HCT116 (cell line): ENCODE measurements at regions not wholly inside any gene's neighbourhood (a gene's known extent, or its start where the extent isn't known, plus 50 kb on each side); places are given as distances from the start of the nearest gene placed in this dataset.
"Not testable (repeated sequence)": the region's sequence is repeated elsewhere in the genome, so short reads cannot be mapped to it uniquely, and the experiment has no call there.

Experiments
- ATAC-seq: fragments of 200-7000 bp; cut with Tn5 transposase; 2 replicates; pipeline ENCODE4 v1.9.1; 2020; ENCODE audit warnings: mild to moderate bottlenecking, moderate library complexity
- BruUV-seq: library from RNA; stranded (reverse); fragments of 400-500 nt; replicated peaks from 2 replicates; lab custom pipeline; 2021; lab: Mats Ljungman, UMichigan
- CTCF ChIA-PET: fragments of 300-600 bp; sonication (Branson Sonifier 250); formaldehyde crosslinking; loops from one replicate; lab custom pipeline; 2021; ENCODE audit warnings: antibody characterized with exemption; lab: Charles Lee
- POLR2A ChIA-PET: fragments of 300-600, 350-600 bp; sonication (Branson Sonifier 250); formaldehyde crosslinking; loops from one replicate; lab custom pipeline; 2021; ENCODE audit warnings: antibody characterized with exemption; lab: Charles Lee
- RAD21 ChIA-PET, 2 experiments: fragments of 300-600 bp; sonication (Branson Sonifier 250); formaldehyde crosslinking; loops; one replicate each; lab custom pipeline; 2023; ENCODE audit warnings: low total read pairs in 2 of 2; ENCODE audit not compliant: uncharacterized antibody in 2 of 2, unreplicated experiment in 2 of 2, low non-redundant PET in 1 of 2; lab: Charles Lee
- DNase-seq: peaks from one replicate; pipeline ENCODE4 v3.0.0-alpha.2; 2010; ENCODE audit warnings: low read depth, low spot score
- H2AFZ ChIP-seq: fragments of 200-600 bp; shearing (Covaris generic), sonication (generic); 2 replicates; pipeline ENCODE4 v1.6.1; 2017; ENCODE audit warnings: low read depth, mixed run types, mixed read lengths, antibody characterized with exemption, low read length; ENCODE audit not compliant: poor library complexity, severe bottlenecking
- H3K27ac ChIP-seq: 2 replicates; pipeline ENCODE4 v1.5.1; 2012; ENCODE audit warnings: low read depth, low read length
- H3K27me3 ChIP-seq: fragments of 200-600 bp; sonication (generic); 2 replicates; pipeline ENCODE4 v1.6.1; 2016; ENCODE audit warnings: mixed run types, low read length, mixed read lengths; ENCODE audit not compliant: insufficient read depth
- H3K36me3 ChIP-seq, 2 experiments: fragments of 200-500 bp in 1 of 2; fragments of 200-600 bp in 1 of 2; sonication (Bioruptor generic) in 1 of 2; sonication (generic) in 1 of 2; 2 replicates each; pipeline versions ENCODE4 v1.5.1 to v1.6.1; 2014 to 2016; ENCODE audit warnings: low read length in 2 of 2, inconsistent platforms in 1 of 2, mixed read lengths in 1 of 2, mixed run types in 1 of 2; ENCODE audit not compliant: insufficient read depth in 2 of 2, control insufficient read depth in 1 of 2
- H3K4me1 ChIP-seq, 2 experiments: fragments of 200-600 bp in 1 of 2; sonication (generic) in 1 of 2; 2 replicates each; pipeline versions ENCODE4 v1.5.1 to v1.6.1; 2012 to 2017; ENCODE audit warnings: low read length in 2 of 2, inconsistent platforms in 1 of 2, mild to moderate bottlenecking in 1 of 2, mixed read lengths in 1 of 2, mixed run types in 1 of 2, moderate library complexity in 1 of 2; ENCODE audit not compliant: insufficient read depth in 2 of 2, control insufficient read depth in 1 of 2
- H3K4me2 ChIP-seq: fragments of 200-600 bp; sonication (generic); 2 replicates; pipeline ENCODE4 v1.6.1; 2017; ENCODE audit warnings: mixed run types, low read length, mixed read lengths
- H3K4me3 ChIP-seq, 2 experiments: fragments of 200-600 bp in 1 of 2; sonication (generic) in 1 of 2; replicated peaks in 1 of 2; 2 replicates each; pipeline ENCODE4 v1.5.1; 2011 to 2016; ENCODE audit warnings: low read length in 2 of 2, control low read depth in 1 of 2, low read depth in 1 of 2, mild to moderate bottlenecking in 1 of 2, mixed read lengths in 1 of 2, mixed run types in 1 of 2
- H3K79me2 ChIP-seq: fragments of 200-600 bp; sonication (generic); 2 replicates; pipeline ENCODE4 v1.6.1; 2017; ENCODE audit warnings: mild to moderate bottlenecking, mixed run types, low read length, moderate library complexity, mixed read lengths; ENCODE audit not compliant: insufficient read depth
- H3K9ac ChIP-seq: fragments of 200-600 bp; sonication (generic); 2 replicates; pipeline ENCODE4 v1.6.1; 2016; ENCODE audit warnings: low read length, mixed read lengths
- H3K9me2 ChIP-seq: fragments of 200-600 bp; sonication (generic), shearing (Covaris generic); 2 replicates; pipeline ENCODE4 v1.6.1; 2017; ENCODE audit warnings: mixed run types, mild to moderate bottlenecking, moderate library complexity; ENCODE audit not compliant: insufficient read depth
- H3K9me3 ChIP-seq, 2 experiments: fragments of 200-500 bp in 1 of 2; fragments of 200-600 bp in 1 of 2; sonication (Bioruptor generic) in 1 of 2; sonication (generic) in 1 of 2; 2 replicates each; pipeline ENCODE4 v1.6.1; 2014 to 2017; ENCODE audit warnings: low read length in 2 of 2, mixed read lengths in 2 of 2, inconsistent platforms in 1 of 2, low read depth in 1 of 2, mild to moderate bottlenecking in 1 of 2, mixed run types in 1 of 2, moderate library complexity in 1 of 2; ENCODE audit not compliant: control insufficient read depth in 1 of 2, insufficient read depth in 1 of 2
- H4K20me1 ChIP-seq: fragments of 200-600 bp; sonication (generic), shearing (Covaris generic); 2 replicates; pipeline ENCODE4 v1.6.1; 2017; ENCODE audit warnings: mixed run types, mild to moderate bottlenecking, moderate library complexity; ENCODE audit not compliant: insufficient read depth
- ATF3 ChIP-seq: IDR thresholded peaks from 2 replicates; pipeline ENCODE4 v1.6.1; 2012
- CEBPB ChIP-seq: IDR thresholded peaks from 2 replicates; pipeline ENCODE4 v1.6.1; 2012; ENCODE audit warnings: low read depth
- ELF1 ChIP-seq: IDR thresholded peaks from 2 replicates; pipeline ENCODE4 v1.6.1; 2012; ENCODE audit warnings: low read depth, borderline replicate concordance
- EZH2 ChIP-seq: fragments of 200-600 bp; sonication (generic); IDR thresholded peaks from 2 replicates; pipeline ENCODE4 v1.6.1; 2017; ENCODE audit warnings: antibody characterized with exemption, mixed run types
- EZH2phosphoT487 ChIP-seq: fragments of 200-600 bp; IDR thresholded peaks from 2 replicates; pipeline ENCODE4 v1.6.1; 2018; ENCODE audit warnings: antibody characterized with exemption, borderline replicate concordance
- MAX ChIP-seq: IDR thresholded peaks from 2 replicates; pipeline ENCODE4 v1.6.1; 2012
- REST ChIP-seq: IDR thresholded peaks from 2 replicates; pipeline ENCODE4 v1.6.1; 2012; ENCODE audit warnings: low read depth
- SP1 ChIP-seq: IDR thresholded peaks from 2 replicates; pipeline ENCODE4 v1.6.1; 2012; ENCODE audit warnings: low read depth
- ZFX ChIP-seq: fragments of 450-650 bp; IDR thresholded peaks from 2 replicates; pipeline ENCODE4 v1.6.1; 2017
- intact Hi-C: fragments of 100-400 bp; cut with micrococcal nuclease; formaldehyde crosslinking; loops from 2 replicates; pipeline ENCODE4 v1.10.0; 2022

- no TSS peak for BruUV-seq
- no peaks in the 10 kb centered on the region for H3K36me3 ChIP-seq
- intact Hi-C loops = no loop called here
- peaks cover 0 to 3% of the 10 kb centered on the region in 2 experiments; a peak in 1 of 4 replicates for H3K9me3 ChIP-seq
- ATAC-seq (no peak), DNase-seq (no peak)
- no peaks in the 10 kb centered on the region for H3K79me2 ChIP-seq
- H3K4me1 ChIP-seq = no peaks in the 10 kb centered on the region
- peaks cover 33% of the 10 kb centered on the region for H3K27me3 ChIP-seq
- POLR2A ChIA-PET = no interaction called here
- H3K4me3 ChIP-seq = no peak overlapping the region
- no peaks in the 10 kb centered on the region for H3K9me2 ChIP-seq
- no peak overlapping the region for H2AFZ ChIP-seq
- H4K20me1 ChIP-seq = no peaks in the 10 kb centered on the region
- H3K4me2 ChIP-seq = no peak overlapping the region
- RAD21 ChIA-PET = no interaction called here
- no peak overlapping the region for H3K27ac ChIP-seq
- no peak overlapping the region for H3K9ac ChIP-seq
- TF ChIP-seq SP1 (no peak), EZH2 (no peak), ATF3 (no peak), MAX (no peak), EZH2phosphoT487 (no peak), ELF1 (no peak), CEBPB (no peak), REST (no peak), ZFX (no peak)
- CTCF ChIA-PET = no interaction called here
Observed at GRCh38 chr15:69679623-69680228, 227.1 kb downstream of the RPLP1 start.

GRCh38 chr15:69684823-69685222, 232.2 kb downstream of the RPLP1 start:
- H3K27ac ChIP-seq, BruUV-seq, H2AFZ ChIP-seq, H3K9ac ChIP-seq, POLR2A ChIA-PET, H3K27me3 ChIP-seq, H3K9me2 ChIP-seq, RAD21 ChIA-PET, ATAC-seq, H3K36me3 ChIP-seq, DNase-seq, CTCF ChIA-PET, H3K4me3 ChIP-seq, H3K79me2 ChIP-seq, H4K20me1 ChIP-seq, H3K4me2 ChIP-seq, intact Hi-C loops, H3K4me1 ChIP-seq: not testable (repeated sequence)
- peaks cover 4 to 18% of the 10 kb centered on the region in 2 experiments; a peak in 2 of 4 replicates for H3K9me3 ChIP-seq
